Neural cell (in vitro differentiated cells): ENCODE measurements at regions not wholly inside any gene's neighbourhood (a gene's known extent, or its start where the extent isn't known, plus 50 kb on each side); places are given as distances from the start of the nearest gene placed in this dataset.

Experiments used
- CTCF ChIP-seq: fragments of 450-650 bp; IDR thresholded peaks from 2 replicates; pipeline ENCODE4 v1.5.1; 2014; ENCODE audit warnings: antibody characterized with exemption, mild to moderate bottlenecking, moderate library complexity; ENCODE audit not compliant: poor library complexity, severe bottlenecking
- EP300 ChIP-seq: fragments of 450-650 bp; conservative IDR thresholded peaks from 2 replicates; pipeline ENCODE4 v1.6.1; 2014; ENCODE audit warnings: antibody characterized with exemption, mild to moderate bottlenecking, moderate library complexity; ENCODE audit not compliant: poor library complexity, severe bottlenecking
- EZH2 ChIP-seq: fragments of 200-600, 300-800 bp; shearing (Covaris generic), sonication (generic); IDR thresholded peaks from 2 replicates; pipeline ENCODE4 v1.6.1; 2014; ENCODE audit warnings: antibody characterized with exemption, low read length, borderline replicate concordance, mild to moderate bottlenecking; ENCODE audit not compliant: insufficient read depth, poor library complexity, severe bottlenecking
- MXI1 ChIP-seq: fragments of 450-650 bp; conservative IDR thresholded peaks from 2 replicates; pipeline ENCODE4 v1.6.1; 2014; ENCODE audit warnings: antibody characterized with exemption, mild to moderate bottlenecking; ENCODE audit not compliant: poor library complexity, severe bottlenecking
- POLR2AphosphoS5 ChIP-seq: IDR thresholded peaks from 2 replicates; pipeline ENCODE4 v1.6.1; 2012
- RAD21 ChIP-seq: fragments of 450-650 bp; conservative IDR thresholded peaks from 2 replicates; pipeline ENCODE4 v1.6.1; 2014; ENCODE audit warnings: antibody characterized with exemption, mild to moderate bottlenecking, moderate library complexity
- REST ChIP-seq: IDR thresholded peaks from 2 replicates; pipeline ENCODE4 v1.6.1; 2012; ENCODE audit warnings: borderline replicate concordance
- SMC3 ChIP-seq: fragments of 450-650 bp; conservative IDR thresholded peaks from 2 replicates; pipeline ENCODE4 v1.6.1; 2014; ENCODE audit warnings: antibody characterized with exemption, mild to moderate bottlenecking, moderate library complexity; ENCODE audit not compliant: poor library complexity
- TAF1 ChIP-seq: IDR thresholded peaks from 2 replicates; pipeline ENCODE4 v1.6.1; 2012; ENCODE audit warnings: low read depth

- TF ChIP-seq CTCF, result no peak
- TF ChIP-seq RAD21, result no peak
- TF ChIP-seq EP300, result no peak
- no peak for TF ChIP-seq TAF1
- no peak for TF ChIP-seq POLR2AphosphoS5
- TF ChIP-seq EZH2, result no peak
- TF ChIP-seq MXI1, result no peak
- TF ChIP-seq SMC3, result no peak
- no peak for TF ChIP-seq REST
Measured at GRCh38 chr22:48902001-48902869, 925.4 kb downstream of the BRD1 start.
